ENCODE measurements at regions not wholly inside any gene's neighbourhood (a gene's known extent, or its start where the extent isn't known, plus 50 kb on each side); places are given as distances from the start of the nearest gene placed in this dataset.

DNA sequence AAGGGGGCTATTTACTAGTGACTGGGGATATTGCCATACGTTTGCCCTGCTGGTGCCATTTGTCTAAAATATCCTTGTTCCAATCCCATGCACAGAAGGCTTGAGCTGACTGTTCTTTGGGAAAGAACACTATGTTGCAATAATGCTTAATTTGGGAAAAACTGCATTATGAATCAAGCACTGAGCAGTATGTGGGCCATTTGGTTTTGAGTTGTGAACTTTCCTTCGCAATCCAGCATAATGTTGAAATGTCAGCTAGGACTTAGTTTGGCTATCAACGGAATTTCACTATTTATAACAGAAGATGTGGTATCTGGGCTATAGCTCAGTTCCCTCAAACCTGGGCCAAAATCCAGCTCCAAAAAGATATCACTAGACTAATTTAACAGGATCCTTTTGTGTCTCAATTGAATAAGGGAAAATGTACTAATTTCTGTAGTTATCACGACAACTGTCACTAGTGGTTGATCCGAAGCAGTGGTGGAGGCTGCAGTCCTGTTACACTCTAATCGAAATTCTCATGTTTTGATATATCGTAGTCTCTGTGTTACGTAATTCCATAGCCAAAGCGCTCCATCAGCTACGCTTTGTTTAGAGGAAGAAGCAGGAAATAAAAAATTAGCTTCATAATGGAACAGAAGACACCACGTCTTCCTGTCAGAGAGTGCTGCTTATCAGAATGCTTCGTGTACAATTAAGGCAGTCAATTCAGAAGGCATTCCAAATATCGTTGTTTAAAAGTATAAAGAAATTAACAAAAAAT, 686.8 kb upstream of the SALL3 start:
- TF ChIP-seq CTCF (conservative IDR thresholded peaks at IDR 0.05; ENCODE audit: low read depth, low read length): no peak

GRCh38 chr18:78293540-78293939, 686.1 kb upstream of the SALL3 start:
- DNase-seq (ENCODE audit: low read depth): no peak
- TF ChIP-seq CTCF (conservative IDR thresholded peaks at IDR 0.05; ENCODE audit: low read depth, low read length): no peak
- peak overlapping the region; percentile 11 for H3K4me3 ChIP-seq (ENCODE audit: low read depth, low read length)

More for the DNA sequence above, 686.8 kb upstream of the SALL3 start:
- no peak for DNase-seq (ENCODE audit: low read depth)
- H3K4me3 ChIP-seq (ENCODE audit: low read depth, low read length): no peak overlapping the region

- DNase-seq (ENCODE audit: low read depth): peak; percentile 3
- H3K4me3 ChIP-seq (ENCODE audit: low read depth, low read length): peak overlapping the region; percentile 11
- TF ChIP-seq CTCF (conservative IDR thresholded peaks at IDR 0.05; ENCODE audit: low read depth, low read length): no peak
Measured at GRCh38 chr18:78293940-78294541, 685.6 kb upstream of the SALL3 start.

DNA sequence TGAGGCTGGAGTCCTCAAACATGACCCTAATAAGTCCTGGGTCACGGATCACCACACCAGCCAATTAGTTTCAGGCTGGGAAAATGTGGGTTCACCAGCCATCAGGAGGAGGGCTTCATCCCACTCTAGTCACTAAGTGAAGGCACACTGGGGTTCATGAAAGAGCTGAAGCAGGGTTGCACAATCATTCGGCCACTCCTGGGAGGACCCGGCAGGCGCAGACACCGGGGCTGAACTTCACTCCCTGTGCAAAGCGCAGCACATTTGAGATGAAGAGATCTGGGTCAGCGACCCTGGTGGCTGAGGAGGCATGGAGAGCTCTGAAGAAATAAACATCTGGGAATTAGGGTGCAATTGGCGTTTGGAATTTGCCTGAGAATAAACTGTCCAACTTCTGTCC, 684.4 kb upstream of the SALL3 start:
- no peak for DNase-seq (ENCODE audit: low read depth)
- H3K4me3 ChIP-seq (ENCODE audit: low read depth, low read length): no peak overlapping the region
- TF ChIP-seq CTCF (conservative IDR thresholded peaks at IDR 0.05; ENCODE audit: low read depth, low read length): no peak

GRCh38 chr18:78296166-78296565, 683.5 kb upstream of the SALL3 start:
- H3K4me3 ChIP-seq (ENCODE audit: low read depth, low read length): no peak overlapping the region
- no peak for TF ChIP-seq CTCF (conservative IDR thresholded peaks at IDR 0.05; ENCODE audit: low read depth, low read length)
- no peak for DNase-seq (ENCODE audit: low read depth)

DNA sequence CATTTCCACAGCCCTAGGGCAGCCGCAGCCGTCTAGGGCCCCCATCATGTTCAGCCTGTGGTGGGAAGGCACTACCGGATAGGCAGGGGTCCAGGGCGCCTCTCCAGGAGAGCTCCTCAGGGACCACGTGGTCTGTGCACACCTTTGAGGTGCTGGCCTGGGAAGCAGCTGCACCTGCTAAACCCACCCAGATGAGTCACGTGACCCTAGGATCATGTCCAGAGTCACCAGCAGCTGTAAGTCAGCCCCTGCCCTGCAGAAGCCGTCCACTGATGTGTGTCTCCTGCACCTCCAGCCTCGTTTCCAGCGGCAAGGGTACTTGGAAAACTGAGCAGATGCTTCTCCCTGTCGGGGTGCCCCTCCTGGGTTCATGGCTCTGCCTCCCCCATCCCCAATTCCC, 682.6 kb upstream of the SALL3 start:
- no peak for TF ChIP-seq CTCF (conservative IDR thresholded peaks at IDR 0.05; ENCODE audit: low read depth, low read length)
- no peak overlapping the region for H3K4me3 ChIP-seq (ENCODE audit: low read depth, low read length)
- DNase-seq (ENCODE audit: low read depth): no peak
